ENCODE measurements at regions not wholly inside any gene's neighbourhood (a gene's known extent, or its start where the extent isn't known, plus 50 kb on each side); places are given as distances from the start of the nearest gene placed in this dataset.

- Histone ChIP-seq H3K4me1 (ENCODE audit: insufficient read depth, low read length) (no peaks in the 10 kb centered on the region), H3K14ac (ENCODE audit: insufficient read depth, low read length) (no peak overlapping the region), H3K79me2 (ENCODE audit: insufficient read depth, low read length) (no peaks in the 10 kb centered on the region), H3K9me3 (ENCODE audit: control insufficient read depth, low read depth, low read length) (no peaks in the 10 kb centered on the region), H4K8ac (replicated peaks; ENCODE audit: insufficient read length, low read depth, low read length) (no peak overlapping the region), H4K91ac (ENCODE audit: insufficient read length, low read depth, low read length) (no peak overlapping the region), H3T11ph (ENCODE audit: low read length) (no peak overlapping the region), H2BK15ac (ENCODE audit: low read depth, low read length) (no peak overlapping the region), H4K5ac (ENCODE audit: insufficient read length, low read depth, low read length) (no peak overlapping the region), H3K18ac (ENCODE audit: insufficient read length, low read depth, low read length) (no peak overlapping the region), H3K4ac (ENCODE audit: low read depth, low read length) (no peak overlapping the region), H3K23ac (ENCODE audit: insufficient read length, low read depth, low read length) (no peak overlapping the region), H3K27me3 (ENCODE audit: insufficient read depth, low read length) (no peaks in the 10 kb centered on the region), H2BK20ac (ENCODE audit: low read depth, low read length, poor library complexity, severe bottlenecking) (no peak overlapping the region), H4K20me1 (ENCODE audit: control insufficient read depth, insufficient read depth, insufficient read length) (no peaks in the 10 kb centered on the region), H2BK5ac (ENCODE audit: insufficient read length, low read length) (no peak overlapping the region), H2AFZ (ENCODE audit: low read length) (no peak overlapping the region), H2AK5ac (ENCODE audit: insufficient read length, low read length) (no peak overlapping the region), H3K56ac (ENCODE audit: insufficient read length, low read depth, low read length) (no peak overlapping the region), H2BK12ac (ENCODE audit: insufficient read length, low read depth, low read length) (no peak overlapping the region), H3K23me2 (ENCODE audit: insufficient read length, low read depth, low read length, poor library complexity, severe bottlenecking) (no peaks in the 10 kb centered on the region), H3K4me2 (ENCODE audit: insufficient read depth, insufficient read length, low read length) (no peak overlapping the region), H3K9ac (ENCODE audit: extremely low read depth, insufficient read length, low read length) (no peak overlapping the region), H3K79me1 (ENCODE audit: insufficient read depth, low read depth, low read length, poor library complexity, severe bottlenecking) (no peaks in the 10 kb centered on the region), H2BK120ac (ENCODE audit: low read depth, low read length, poor library complexity, severe bottlenecking) (no peak overlapping the region), H3K27ac (ENCODE audit: insufficient read length, low read depth, low read length) (no peak overlapping the region)
- Mint-ChIP-seq H3K9me3 (no peaks in the 10 kb centered on the region), H3K36me3 (ENCODE audit: insufficient read depth in 1 of 3, low read depth in 3 of 3) (no peaks in the 10 kb centered on the region), H3K27me3 (ENCODE audit: low read depth) (no peaks in the 10 kb centered on the region), H3K4me1 (peaks cover 17 to 20% of the 10 kb centered on the region in 2 experiments), H3K4me3 (no peak overlapping the region), H3K27ac (no peak overlapping the region; a peak in 1 of 7 replicates)
- no peak for DNase-seq
- no CpG with 5 or more reads among the region's 2 CpGs for WGBS (ENCODE audit: extremely low coverage, insufficient read length, low lambda C conversion rate)
- TF ChIP-seq, protein P1, sequence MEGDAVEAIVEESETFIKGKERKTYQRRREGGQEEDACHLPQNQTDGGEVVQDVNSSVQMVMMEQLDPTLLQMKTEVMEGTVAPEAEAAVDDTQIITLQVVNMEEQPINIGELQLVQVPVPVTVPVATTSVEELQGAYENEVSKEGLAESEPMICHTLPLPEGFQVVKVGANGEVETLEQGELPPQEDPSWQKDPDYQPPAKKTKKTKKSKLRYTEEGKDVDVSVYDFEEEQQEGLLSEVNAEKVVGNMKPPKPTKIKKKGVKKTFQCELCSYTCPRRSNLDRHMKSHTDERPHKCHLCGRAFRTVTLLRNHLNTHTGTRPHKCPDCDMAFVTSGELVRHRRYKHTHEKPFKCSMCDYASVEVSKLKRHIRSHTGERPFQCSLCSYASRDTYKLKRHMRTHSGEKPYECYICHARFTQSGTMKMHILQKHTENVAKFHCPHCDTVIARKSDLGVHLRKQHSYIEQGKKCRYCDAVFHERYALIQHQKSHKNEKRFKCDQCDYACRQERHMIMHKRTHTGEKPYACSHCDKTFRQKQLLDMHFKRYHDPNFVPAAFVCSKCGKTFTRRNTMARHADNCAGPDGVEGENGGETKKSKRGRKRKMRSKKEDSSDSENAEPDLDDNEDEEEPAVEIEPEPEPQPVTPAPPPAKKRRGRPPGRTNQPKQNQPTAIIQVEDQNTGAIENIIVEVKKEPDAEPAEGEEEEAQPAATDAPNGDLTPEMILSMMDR (conservative IDR thresholded peaks at IDR 0.05): no peak
Measured at GRCh38 chr18:27652480-27653121, 467.5 kb upstream of the CHST9 start.
